ENCODE measurements at regions not wholly inside any gene's neighbourhood (a gene's known extent, or its start where the extent isn't known, plus 50 kb on each side); places are given as distances from the start of the nearest gene placed in this dataset.

DNA sequence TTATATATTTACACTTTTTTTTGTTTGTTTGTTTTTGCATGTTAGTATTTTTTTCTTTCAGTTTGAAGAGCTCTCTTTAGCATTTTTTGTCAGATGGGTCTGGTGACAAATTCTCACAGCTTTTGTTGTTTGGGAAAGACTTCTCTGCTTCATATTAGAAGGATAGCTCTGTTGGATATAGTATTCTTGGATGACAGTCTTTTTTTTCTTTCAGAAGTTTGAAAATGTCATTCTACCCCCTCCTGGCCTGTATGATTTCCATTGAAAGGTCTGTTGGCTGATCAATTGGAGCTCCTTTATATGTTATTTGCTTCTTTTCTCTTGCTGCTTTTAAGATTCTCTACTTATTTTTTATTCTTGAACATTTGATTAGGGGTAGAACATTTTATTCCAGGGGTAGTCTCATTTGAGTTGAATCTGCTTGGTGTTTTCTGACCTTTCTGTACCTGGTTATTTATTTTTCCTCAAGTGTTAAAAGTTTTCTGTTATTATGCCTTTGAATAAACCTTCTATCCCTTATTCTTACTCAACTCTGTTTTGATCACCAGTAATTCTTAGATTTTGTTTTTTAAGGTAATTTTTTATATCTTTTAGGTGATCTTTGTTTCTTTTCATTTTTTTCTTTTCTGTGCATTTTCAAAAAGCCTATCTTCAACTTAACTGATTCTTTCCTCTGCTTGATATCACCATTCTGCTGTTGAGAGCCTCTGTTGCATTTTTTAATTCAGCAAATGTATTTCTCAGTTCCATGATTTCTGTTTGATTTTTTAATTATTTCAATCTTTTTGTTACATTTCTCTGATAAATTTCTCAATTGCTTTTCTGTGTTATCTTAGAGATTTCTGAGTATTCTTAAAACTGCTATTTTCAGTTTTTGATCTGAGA is 176.8 kb upstream of the ECI2 start:
- ATAC-seq: no peak
- no peak for DNase-seq (ENCODE audit: low spot score)

DNA sequence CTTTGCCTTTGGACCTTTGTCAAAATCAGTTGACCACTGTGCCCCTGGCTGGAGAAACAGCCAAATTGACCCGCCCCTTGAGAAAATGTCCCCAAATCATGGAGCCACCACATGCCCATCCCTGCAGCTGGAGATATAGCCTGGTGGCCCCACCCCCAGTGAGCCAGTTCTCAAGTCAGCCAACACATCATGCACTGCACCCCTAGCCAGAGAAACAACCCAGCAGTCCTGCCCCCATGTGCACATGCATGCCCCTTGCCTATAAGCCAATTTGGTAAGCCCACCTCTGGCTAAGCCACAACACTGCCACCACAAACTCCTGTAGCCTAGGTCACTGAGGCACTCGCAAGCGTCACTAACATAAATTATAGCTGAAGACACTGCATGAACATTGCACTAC is 174.2 kb upstream of the ECI2 start:
- ATAC-seq (no peak), DNase-seq (ENCODE audit: low spot score) (no peak)

DNA sequence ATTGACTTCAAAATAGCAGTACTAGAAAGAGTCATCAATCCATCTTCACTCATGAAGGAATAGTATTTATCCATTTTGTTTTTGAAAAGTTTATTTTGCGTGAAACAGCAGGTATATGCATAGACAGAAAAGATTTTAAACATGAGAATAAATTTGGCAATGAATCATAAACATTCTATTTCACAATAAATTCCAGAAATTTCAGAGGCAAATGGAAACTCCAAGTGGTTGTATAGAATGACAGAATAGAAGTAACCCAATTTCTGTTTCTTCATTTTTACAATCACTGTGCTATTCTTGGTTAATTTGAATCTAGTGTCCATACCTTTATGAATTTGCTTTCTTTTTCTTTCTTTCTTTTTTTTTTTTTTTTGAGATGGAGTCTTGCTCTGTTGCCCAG is 173.0 kb upstream of the ECI2 start:
- DNase-seq (ENCODE audit: low spot score) (no peak), ATAC-seq (no peak)

DNA sequence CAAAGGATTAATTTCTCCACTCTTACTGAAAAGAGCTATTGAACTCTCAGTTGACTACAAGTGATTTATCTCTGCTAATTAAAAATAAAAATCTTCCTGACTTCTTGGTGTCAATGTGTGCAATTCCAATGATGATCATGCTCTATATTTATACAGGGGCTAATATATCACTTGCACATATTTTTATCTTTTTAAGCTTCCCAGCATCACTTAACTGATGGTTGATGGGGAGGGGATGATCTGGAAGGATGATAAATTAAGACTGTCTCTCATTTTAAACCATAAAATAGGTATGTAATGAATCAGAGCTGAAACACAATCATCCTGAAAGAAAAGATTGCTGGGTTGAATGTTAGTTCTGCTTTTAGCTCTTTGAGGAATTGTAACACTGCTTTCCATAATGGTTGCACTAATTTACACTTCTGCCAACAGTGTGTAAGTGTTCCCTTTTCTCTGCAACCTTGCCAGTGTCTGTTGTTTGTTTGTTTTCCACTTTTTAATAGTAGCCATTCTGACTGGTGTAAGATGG is 169.6 kb upstream of the ECI2 start:
- ATAC-seq (no peak), DNase-seq (ENCODE audit: low spot score) (no peak)

DNA sequence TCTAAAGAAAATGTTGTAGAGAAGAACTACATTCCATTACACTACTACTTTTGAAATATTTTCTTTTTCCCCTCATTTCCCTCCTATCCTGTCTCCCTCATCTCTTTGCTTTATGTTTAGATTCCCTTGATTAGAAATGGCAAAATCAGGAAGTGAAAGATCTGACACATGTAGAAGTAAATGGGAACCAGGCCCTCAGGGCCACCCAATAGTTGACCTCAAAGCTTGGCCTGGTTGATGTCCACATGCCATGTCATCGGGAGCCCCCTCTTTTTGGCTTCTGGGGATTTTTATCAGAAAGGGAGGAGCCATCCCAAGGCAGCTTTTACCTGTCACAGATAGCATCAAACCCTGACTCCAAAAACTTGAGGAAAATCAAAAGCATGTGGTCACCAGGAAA is 168.3 kb upstream of the ECI2 start:
- no peak for ATAC-seq
- no peak for DNase-seq (ENCODE audit: low spot score)

DNA sequence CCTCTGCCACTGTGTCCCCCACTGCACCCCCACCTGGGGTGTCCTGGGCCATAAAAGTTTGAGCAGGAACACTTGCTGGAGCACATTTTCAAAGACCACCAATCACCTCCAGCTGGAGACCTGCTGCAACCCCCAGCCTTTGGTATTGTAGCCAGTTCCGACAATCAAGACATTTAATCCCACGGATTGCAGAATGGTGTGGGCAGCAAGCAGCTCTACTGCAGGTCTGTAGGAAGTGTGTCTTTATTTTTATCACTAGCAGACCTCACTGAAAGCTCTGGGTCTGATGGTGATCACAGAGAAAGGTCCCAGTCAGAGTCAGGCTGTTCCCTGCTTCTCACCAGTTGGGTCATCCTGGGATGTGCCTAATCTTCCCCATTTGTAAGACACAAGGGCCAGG is 167.1 kb upstream of the ECI2 start:
- no peak for ATAC-seq
- no peak for DNase-seq (ENCODE audit: low spot score)

DNA sequence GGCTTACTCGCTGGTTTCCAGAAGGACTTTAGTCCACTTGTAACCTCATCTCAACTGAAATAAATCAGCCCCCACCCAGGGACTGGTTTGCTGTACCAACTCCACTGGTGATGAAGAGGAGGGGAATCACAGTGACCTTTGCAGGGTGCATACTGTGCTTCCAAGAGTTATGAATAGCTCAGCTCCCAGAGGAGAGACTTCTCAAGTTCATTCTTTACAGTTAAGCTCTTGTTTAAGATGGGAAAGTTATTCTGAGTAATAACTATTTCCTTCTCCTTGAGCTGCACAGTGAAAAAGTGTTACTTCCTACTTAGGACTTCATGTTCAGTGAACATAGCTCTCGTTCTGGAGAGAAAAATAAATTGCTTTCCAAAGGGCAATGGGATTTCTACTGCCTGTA is 166.5 kb upstream of the ECI2 start:
- no peak for ATAC-seq

DNA sequence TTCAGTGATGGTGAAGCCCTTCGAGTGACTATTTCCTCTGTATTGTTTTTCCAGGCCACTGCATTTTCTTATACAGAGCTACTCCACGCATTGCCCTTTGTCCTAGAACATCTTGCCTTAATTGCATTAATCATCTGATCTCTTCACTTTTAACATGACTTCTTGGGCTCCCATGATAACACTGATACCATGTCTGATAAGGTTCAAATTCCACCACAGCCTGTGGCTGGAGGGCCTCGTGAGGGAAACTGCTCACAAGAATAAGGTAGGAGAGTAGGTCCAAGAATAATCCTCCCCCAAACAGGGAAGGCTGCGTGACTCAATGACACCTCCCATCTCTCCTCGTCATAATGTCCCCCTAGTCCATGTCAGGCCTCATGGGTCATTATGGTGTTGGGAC is 165.5 kb upstream of the ECI2 start:
- DNase-seq (ENCODE audit: low spot score) (no peak), ATAC-seq (no peak)

More for the DNA sequence above, 166.5 kb upstream of the ECI2 start:
- DNase-seq (ENCODE audit: low spot score): no peak

DNA sequence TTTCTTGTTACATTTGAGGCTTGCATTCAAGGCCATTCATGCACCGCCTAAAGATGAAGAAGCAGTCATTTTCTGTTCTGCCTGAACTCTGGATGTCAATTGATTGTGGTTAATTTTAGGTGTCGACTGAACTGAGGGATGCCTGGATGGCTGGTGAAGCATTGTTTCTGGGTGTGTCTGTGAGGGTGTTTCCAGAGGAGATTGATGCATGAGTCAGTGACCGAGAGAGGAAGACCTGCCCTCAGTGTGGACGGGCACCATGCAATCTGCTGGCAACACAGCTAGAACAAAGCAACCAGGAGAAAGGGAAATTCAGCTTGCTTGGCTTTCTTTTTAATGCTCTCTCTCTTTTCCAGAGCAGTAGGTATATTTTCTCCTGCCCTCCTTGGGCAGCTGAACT is 164.1 kb upstream of the ECI2 start:
- DNase-seq (ENCODE audit: low spot score) (no peak), ATAC-seq (no peak)

DNA sequence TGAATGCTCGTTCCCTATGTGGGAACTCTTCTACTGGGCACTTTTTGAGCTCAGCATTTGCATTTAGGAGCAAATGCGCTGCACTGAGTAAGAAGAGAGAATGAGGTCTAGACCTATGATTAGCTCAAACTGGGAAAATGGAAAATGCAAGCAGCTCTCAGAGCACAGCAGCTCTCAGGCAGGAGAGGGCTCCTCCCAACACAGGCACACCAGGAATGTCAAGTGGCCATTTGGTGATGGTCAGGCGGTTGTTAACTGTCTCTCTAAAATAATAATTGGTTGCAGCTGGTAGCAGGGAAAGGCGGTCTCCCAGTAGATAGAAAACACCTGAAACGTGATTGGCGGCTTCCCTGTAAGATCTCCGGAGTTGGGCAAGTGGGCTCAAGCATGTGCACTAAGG is 162.0 kb upstream of the ECI2 start:
- no peak for ATAC-seq

DNA sequence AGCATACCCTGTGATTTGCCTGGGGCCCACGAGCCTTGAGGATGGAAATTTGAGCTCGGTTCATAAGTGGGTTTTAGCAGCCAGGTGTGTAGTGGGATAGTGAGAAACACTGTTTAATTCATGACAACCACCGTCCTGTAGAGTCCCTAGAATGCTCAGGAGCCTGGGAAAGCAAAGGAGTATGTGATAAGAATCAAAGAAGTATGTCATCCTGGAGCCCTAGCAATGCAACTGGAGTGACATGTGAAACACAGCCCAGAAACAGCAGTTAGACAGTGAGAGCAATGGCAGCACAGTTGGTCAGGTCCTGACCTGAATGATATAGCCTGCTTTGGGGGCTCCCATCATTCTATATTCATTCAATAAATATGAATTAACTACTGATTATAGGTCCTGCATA is 161.2 kb upstream of the ECI2 start:
- no peak for DNase-seq (ENCODE audit: low spot score)
- ATAC-seq: no peak

More for the DNA sequence above, 162.0 kb upstream of the ECI2 start:
- no peak for DNase-seq (ENCODE audit: low spot score)

DNA sequence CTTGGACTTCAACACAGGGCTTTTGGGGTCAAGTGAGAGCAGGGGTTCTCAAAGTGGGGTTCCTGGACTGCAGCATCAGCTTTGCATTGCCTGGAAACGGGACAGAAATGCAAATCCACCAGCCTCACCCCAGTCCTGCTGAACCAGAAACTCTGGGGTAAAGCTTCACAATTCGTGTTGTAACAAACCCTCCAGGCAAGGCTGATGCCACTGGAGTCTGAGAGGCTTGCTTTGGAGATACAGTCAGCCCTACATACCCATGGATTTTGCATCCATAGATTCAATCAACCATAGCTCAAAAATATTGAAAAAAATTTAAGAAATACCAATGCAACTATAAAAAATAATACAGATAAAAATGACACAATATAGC is 160.4 kb upstream of the ECI2 start:
- DNase-seq (ENCODE audit: low spot score): no peak
- ATAC-seq: no peak

DNA sequence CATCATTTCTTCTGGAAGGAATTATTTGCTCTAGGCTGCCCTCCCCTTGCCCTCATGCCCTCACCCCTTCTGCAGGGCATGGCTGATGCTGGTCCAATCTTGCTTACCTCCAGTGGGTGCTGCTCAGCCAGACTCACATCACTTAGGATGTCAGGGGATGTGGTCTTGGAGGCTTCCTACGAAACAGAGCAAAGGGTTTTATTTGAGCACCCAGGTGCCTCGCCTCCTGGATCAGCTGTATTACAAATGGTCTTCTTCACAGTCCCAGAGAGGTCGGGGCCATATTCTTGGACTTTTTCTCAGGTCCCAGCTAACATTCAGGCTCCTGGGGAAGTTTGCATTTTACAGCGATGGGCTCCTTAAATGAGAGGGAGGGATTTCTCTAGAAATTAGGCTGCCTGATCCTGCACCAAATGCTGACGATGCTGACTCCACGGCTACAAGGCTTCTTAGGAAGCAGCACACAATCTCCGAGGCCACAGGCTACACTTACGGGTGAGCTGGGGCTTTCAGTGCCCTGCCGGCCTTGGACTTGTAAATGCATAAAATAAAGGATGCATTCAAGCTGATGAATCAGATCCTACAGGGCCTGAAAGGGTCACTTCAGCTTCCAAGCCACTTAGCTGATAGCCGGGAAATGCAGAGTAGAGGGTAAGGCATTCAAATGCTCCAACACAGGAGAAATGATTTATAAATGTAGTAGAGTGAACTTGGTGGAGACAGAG is 159.8 kb upstream of the ECI2 start:
- ATAC-seq: no peak
- no peak for DNase-seq (ENCODE audit: low spot score)

DNA sequence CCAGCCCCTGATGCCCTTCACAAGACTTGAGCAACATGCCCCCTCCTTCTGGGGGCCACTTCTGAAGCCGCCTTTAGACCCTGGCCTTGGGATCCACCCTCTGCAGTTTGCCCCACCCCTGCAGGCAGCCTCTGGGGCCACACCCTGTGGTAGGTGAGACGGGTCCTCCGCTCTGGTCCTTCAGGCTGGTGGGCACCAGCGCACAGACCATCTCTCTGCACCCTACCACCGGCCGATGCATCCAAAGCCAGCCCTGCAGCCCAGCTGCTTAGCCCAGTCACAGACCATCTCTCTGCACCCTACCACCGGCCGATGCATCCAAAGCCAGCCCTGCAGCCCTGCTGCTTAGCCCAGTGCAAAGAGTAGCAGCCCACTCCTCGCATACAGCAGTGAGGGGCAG is 159.3 kb upstream of the ECI2 start:
- no peak for ATAC-seq
- no peak for DNase-seq (ENCODE audit: low spot score)

DNA sequence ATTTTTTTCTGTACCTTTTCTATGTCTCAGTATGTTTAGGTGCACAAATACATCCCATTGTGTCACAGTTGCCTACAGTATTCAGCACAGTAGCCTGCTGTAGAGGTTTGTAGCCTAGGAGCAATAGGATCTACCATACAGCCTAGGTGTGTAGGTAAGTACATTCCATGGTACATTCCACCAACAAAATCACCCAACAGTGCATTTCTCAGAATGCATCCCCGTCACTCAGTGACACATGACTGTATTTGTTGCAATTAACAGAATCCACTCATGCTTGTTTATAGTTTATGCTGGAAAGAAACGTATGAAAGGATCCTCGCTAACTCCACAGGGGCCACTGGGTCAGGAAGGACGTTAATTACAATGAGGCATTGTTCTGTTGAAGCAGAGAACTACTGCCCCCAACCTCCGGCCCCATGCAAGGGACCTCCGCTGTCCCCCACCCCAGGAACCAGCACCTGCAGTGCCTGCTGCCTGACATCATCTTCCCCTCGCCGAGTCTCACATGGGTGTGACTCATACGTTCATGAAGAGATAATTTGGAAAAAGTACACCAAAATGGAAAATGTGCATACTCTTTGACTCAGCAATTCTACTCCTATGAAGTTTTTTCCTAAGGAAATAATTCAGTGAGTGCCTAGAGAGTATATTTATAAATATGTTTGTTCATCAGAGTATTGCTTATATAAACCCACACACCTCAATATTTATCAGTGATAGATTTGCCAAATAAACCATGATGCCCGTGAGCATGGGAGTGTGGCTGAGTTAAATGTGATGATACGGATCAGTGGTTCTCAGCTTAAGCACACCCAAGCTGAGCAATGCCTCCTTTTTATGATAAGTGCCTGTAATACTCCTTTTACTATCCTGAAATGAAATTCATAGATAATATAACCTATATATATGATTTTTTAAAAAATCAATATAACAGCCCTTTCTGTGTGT is 156.4 kb upstream of the ECI2 start:
- ATAC-seq: no peak
- no peak for DNase-seq (ENCODE audit: low spot score)

DNA sequence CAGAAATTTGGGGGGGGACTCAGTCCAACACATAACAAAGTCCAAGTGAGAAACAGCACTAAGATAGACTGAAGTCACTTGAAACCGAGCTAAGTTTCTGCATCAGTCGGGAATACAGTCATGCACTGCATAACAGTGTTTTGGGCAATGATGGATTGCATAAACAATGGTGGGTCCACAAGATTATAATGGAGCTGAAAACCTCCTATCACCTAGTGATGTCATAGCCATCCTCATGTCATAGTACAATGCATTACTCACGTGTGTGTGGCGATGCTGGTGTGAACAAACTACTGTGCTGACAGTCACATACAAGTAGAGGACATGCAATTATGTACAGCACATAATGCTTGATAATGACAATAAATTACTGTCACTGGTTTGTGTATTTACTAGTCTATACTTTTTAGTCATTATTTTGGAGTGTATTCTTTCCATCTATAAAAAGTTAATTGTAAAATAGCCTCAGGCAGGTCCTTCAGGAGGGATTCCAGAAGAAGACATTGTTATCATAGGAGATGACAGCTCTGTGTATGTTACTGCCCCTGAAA is 154.5 kb upstream of the ECI2 start:
- DNase-seq (ENCODE audit: low spot score): no peak
- ATAC-seq: no peak

DNA sequence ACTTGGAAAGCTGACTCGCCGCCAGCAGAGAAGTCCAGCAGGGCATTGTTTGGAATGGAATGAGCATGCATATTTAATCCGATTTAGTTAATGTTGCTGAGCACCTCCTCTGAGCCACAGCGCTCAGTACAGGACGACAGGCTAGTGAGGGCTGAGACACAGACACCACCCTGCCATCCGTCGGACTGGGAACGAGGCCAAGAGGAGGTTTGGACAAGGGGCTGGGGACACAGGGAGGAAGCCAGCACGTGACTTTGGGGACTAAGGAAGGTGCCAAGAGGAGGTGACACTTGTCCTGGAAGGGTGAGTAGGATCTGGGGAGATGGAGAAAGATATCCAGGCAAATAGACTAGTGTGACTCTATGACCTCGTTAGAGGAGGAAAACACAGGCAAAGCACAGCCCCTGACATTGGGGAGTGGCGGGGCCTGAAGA is 152.5 kb upstream of the ECI2 start:
- DNase-seq (ENCODE audit: low spot score): no peak
- ATAC-seq: no peak

DNA sequence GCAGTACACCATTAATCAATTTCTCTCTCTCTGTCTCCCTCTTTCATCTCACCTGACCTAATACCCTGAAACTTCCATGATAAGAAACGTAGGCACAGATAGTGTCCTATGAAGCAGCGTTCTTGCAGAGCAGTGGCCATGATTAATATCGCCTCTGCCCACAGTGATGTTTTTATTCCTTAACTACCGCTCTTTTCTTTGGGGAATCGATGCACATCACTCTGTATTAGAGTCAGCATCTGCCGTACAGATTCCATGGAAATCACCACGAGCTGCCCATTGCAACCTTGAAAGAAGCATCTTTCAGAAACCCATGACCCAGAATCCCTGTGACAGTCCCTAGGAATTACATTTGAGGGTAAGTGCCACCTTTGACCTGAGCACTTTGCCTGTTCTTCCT is 152.0 kb upstream of the ECI2 start:
- no peak for DNase-seq (ENCODE audit: low spot score)
- ATAC-seq: no peak

DNA sequence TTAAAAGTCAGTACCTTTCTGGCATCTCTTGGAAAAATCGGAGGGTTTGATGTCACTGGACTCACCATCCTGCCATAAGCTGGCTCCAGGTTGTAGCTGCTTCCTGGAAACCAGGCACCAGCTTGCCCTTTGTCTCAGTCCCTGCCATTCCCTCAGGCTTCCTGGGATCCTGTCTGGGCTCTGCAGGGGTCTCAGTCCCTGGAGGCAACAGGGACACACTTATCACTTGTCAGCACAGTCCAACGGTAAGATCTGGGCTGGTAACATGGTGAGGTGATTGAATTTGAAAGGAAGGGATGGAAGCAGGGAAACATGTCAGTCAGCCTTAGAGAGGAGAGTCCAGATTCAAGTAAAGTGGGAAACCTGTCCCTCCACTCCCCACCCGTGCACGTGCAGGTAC is 147.6 kb upstream of the ECI2 start:
- ATAC-seq (no peak), DNase-seq (ENCODE audit: low spot score) (no peak)

DNA sequence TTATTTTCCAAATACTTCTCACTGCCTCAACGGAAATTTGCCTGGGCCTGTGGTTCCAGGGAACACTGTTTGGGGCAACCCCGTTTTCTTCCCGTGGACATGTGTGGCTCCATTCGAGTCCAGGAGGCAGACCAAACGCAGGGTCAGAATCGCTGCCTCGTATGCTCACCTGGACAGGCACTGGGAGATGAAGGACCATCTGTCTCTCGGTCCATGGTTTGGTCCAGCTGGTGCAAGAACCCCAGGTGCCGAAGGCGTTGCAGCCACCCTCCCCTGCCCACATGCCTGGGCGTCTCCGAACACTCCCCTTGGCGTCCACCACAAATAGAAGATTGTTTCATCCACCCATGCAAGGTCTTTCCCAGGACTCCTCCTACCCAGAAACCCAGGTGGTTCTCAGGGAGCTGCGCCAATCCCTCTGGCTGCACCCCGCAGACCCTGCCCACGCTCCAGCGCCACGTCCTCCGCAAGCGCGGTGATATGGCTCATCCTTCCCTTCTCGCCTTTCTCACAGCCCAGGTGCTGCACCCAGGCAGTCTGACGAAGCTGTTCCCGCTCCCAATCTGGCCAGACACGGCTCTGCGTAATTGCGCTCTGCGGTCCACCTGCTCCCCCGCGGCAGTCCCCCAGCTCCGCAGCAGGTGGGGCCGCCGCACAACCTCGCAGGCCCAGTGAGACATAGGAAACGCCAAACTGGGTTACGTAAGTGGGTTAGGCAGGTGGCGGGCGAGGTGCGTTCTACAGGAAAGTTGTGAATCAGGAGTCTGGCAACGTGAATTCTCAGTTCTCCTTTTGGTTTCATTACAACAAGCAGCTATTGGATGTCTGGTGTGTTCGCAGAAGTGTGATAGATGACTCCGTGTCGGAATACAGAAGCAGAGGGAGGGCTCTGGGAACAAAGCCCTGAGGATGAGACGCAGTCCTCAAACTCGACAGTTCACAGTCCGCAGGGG is 146.2 kb upstream of the ECI2 start:
- peak; percentile 63 for ATAC-seq

More for the DNA sequence above, 146.2 kb upstream of the ECI2 start:
- DNase-seq (ENCODE audit: low spot score): no peak
